HCT116 (cell line): ENCODE measurements at regions not wholly inside any gene's neighbourhood (a gene's known extent, or its start where the extent isn't known, plus 50 kb on each side); places are given as distances from the start of the nearest gene placed in this dataset.

Source experiments
- CTCF ChIP-seq, 3 experiments: fragments of 200-600 bp in 1 of 3; sonication (generic) in 1 of 3; IDR thresholded peaks in 2 of 3; conservative IDR thresholded peaks in 1 of 3; 2 replicates each; pipeline ENCODE4 v1.5.1; 2012 to 2017; ENCODE audit warnings: low read depth in 2 of 3, low read length in 2 of 3, antibody characterized with exemption in 1 of 3, borderline replicate concordance in 1 of 3, control low read depth in 1 of 3, mild to moderate bottlenecking in 1 of 3, mixed read lengths in 1 of 3, mixed run types in 1 of 3, moderate library complexity in 1 of 3; ENCODE audit not compliant: insufficient read depth in 1 of 3
- FOSL1 ChIP-seq: IDR thresholded peaks from 2 replicates; pipeline ENCODE4 v1.6.1; 2012; ENCODE audit warnings: low read depth
- POLR2A ChIP-seq: IDR thresholded peaks from 2 replicates; pipeline ENCODE4 v1.7.0; 2011; ENCODE audit warnings: borderline replicate concordance; ENCODE audit not compliant: insufficient read depth, insufficient read length; ENCODE audit errors: extremely low read depth
- POLR2AphosphoS5 ChIP-seq: IDR thresholded peaks from 2 replicates; pipeline ENCODE4 v1.6.1; 2011; ENCODE audit warnings: mild to moderate bottlenecking, low read depth, low read length, moderate library complexity
- SIN3A ChIP-seq: IDR thresholded peaks from 2 replicates; pipeline ENCODE4 v1.6.1; 2012; ENCODE audit warnings: low read depth
- TF ChIP-seq, protein P1 (sequence below): IDR thresholded peaks from 2 replicates; pipeline ENCODE4 v1.6.1; 2012
- TF ChIP-seq, protein P2 (sequence below): IDR thresholded peaks from 2 replicates; pipeline ENCODE4 v1.6.1; 2011; ENCODE audit warnings: mild to moderate bottlenecking, low read length, moderate library complexity; ENCODE audit not compliant: insufficient replicate concordance; ENCODE audit errors: extremely low read depth

DNA sequence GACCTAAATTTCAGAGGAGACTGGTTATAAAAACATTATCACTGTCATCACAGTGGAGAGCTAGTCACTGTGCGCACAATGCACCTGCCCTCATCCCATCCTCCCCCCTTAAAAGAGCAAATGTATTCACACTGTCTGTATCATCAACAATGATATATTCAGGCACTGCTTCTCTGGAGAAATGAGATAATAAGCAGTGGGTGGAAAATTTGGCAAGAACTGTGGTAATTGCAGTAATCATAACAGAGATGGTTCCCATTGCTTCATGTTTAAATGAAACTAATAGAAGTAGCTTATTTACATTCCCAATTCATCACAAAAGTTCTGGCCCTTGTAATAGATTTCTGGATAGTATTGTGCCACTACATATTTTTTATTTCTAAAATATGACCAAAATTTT lies 867.4 kb upstream of the ADGRL2 start:
- no peak for TF ChIP-seq CTCF (IDR thresholded peaks at IDR 0.05 in 2 of 3, conservative IDR thresholded peaks at IDR 0.05 in 1 of 3; ENCODE audit: borderline replicate concordance in 1 of 3, insufficient read depth in 1 of 3, low read depth in 2 of 3, low read length in 2 of 3)
- no peak for TF ChIP-seq POLR2AphosphoS5
- no peak for TF ChIP-seq FOSL1
- TF ChIP-seq, protein P1, sequence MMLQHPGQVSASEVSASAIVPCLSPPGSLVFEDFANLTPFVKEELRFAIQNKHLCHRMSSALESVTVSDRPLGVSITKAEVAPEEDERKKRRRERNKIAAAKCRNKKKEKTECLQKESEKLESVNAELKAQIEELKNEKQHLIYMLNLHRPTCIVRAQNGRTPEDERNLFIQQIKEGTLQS, result no peak
- TF ChIP-seq SIN3A, result no peak
- TF ChIP-seq POLR2A, result no peak
- TF ChIP-seq, protein P2, sequence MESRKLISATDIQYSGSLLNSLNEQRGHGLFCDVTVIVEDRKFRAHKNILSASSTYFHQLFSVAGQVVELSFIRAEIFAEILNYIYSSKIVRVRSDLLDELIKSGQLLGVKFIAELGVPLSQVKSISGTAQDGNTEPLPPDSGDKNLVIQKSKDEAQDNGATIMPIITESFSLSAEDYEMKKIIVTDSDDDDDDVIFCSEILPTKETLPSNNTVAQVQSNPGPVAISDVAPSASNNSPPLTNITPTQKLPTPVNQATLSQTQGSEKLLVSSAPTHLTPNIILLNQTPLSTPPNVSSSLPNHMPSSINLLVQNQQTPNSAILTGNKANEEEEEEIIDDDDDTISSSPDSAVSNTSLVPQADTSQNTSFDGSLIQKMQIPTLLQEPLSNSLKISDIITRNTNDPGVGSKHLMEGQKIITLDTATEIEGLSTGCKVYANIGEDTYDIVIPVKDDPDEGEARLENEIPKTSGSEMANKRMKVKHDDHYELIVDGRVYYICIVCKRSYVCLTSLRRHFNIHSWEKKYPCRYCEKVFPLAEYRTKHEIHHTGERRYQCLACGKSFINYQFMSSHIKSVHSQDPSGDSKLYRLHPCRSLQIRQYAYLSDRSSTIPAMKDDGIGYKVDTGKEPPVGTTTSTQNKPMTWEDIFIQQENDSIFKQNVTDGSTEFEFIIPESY, result no peak
